Caco-2 (cell line): ENCODE measurements at regions not wholly inside any gene's neighbourhood (a gene's known extent, or its start where the extent isn't known, plus 50 kb on each side); places are given as distances from the start of the nearest gene placed in this dataset.

Experiments
- BruUV-seq: library from RNA; stranded (reverse); fragments of 400-500 nt; replicated peaks from 2 replicates; lab custom pipeline; 2021; lab: Mats Ljungman, UMichigan
- CTCF ChIA-PET: fragments of 300-600 bp; sonication (Branson Sonifier 250); formaldehyde crosslinking; loops from one replicate; lab custom pipeline; 2022; ENCODE audit warnings: antibody characterized with exemption; lab: Charles Lee
- POLR2A ChIA-PET: fragments of 300-600 bp; sonication (Branson Sonifier 250); formaldehyde crosslinking; loops from one replicate; lab custom pipeline; 2022; ENCODE audit warnings: antibody characterized with exemption; lab: Charles Lee
- DNase-seq, 2 experiments: peaks; one replicate each; pipeline versions ENCODE4 v3.0.0 to v3.0.0-alpha.2; 2020 to 2022
- H3K27me3 ChIP-seq: replicated peaks from 2 replicates; pipeline ENCODE4 v1.6.0; 2011; ENCODE audit warnings: low read length; ENCODE audit not compliant: control insufficient read depth, insufficient read depth
- H3K36me3 ChIP-seq: 2 replicates; pipeline ENCODE4 v1.5.1; 2011; ENCODE audit warnings: low read length; ENCODE audit not compliant: control insufficient read depth, insufficient read depth
- H3K4me1 ChIP-seq: fragments of 250-450 bp; sonication (Bioruptor Pico); 2 replicates; pipeline ENCODE4 v1.5.1; 2020; ENCODE audit warnings: mild to moderate bottlenecking
- H3K4me3 ChIP-seq: 2 replicates; pipeline ENCODE4 v1.5.1; 2011; ENCODE audit warnings: low read depth, mild to moderate bottlenecking, control low read depth, low read length
- H3K9me3 ChIP-seq: fragments of 250-450 bp; sonication (Bioruptor Pico); 2 replicates; pipeline ENCODE4 v1.5.1; 2020; ENCODE audit warnings: mild to moderate bottlenecking, moderate library complexity
- H3K27ac Mint-ChIP-seq: one replicate; pipeline ENCODE4 v1.8.0; 2022; ENCODE audit warnings: mixed read lengths; ENCODE audit not compliant: unreplicated experiment
- H3K27me3 Mint-ChIP-seq: one replicate; pipeline ENCODE4 v1.8.0; 2022; ENCODE audit warnings: mixed read lengths; ENCODE audit not compliant: insufficient read depth, unreplicated experiment
- H3K36me3 Mint-ChIP-seq: one replicate; pipeline ENCODE4 v1.8.0; 2022; ENCODE audit warnings: mild to moderate bottlenecking, mixed read lengths; ENCODE audit not compliant: insufficient read depth, unreplicated experiment
- H3K4me1 Mint-ChIP-seq: one replicate; pipeline ENCODE4 v1.8.0; 2022; ENCODE audit warnings: low read depth, mixed read lengths; ENCODE audit not compliant: unreplicated experiment
- H3K4me3 Mint-ChIP-seq: one replicate; pipeline ENCODE4 v1.8.0; 2022; ENCODE audit warnings: mild to moderate bottlenecking, moderate library complexity, mixed read lengths; ENCODE audit not compliant: unreplicated experiment
- H3K9me3 Mint-ChIP-seq: one replicate; pipeline ENCODE4 v1.8.0; 2022; ENCODE audit warnings: mixed read lengths; ENCODE audit not compliant: unreplicated experiment
- CTCF ChIP-seq, 2 experiments: fragments of 200-600 bp in 1 of 2; IDR thresholded peaks; 1 replicate in 1 of 2; 2 replicates in 1 of 2; pipeline versions ENCODE4 v1.5.1 to v1.8.0; 2011 to 2022; ENCODE audit warnings: antibody characterized with exemption in 1 of 2, control low read depth in 1 of 2, inconsistent platforms in 1 of 2, low read depth in 1 of 2, low read length in 1 of 2, mild to moderate bottlenecking in 1 of 2, moderate library complexity in 1 of 2; ENCODE audit not compliant: insufficient read depth in 1 of 2, severe bottlenecking in 1 of 2, unreplicated experiment in 1 of 2
- intact Hi-C: fragments of 100-400 bp; cut with micrococcal nuclease; formaldehyde crosslinking; loops from one replicate; pipeline ENCODE4 v1.10.0; 2022; ENCODE audit not compliant: unreplicated experiment

- Mint-ChIP-seq H3K4me3 (peak overlapping the region; percentile 68), H3K27me3 (no peaks in the 10 kb centered on the region), H3K27ac (peak overlapping the region; percentile 92), H3K36me3 (peaks cover 5% of the 10 kb centered on the region), H3K9me3 (no peaks in the 10 kb centered on the region), H3K4me1 (peaks cover 16% of the 10 kb centered on the region)
- CTCF ChIA-PET = interaction anchor here (0.6 to 1.2 kb wide), 2 partner anchors 53 to 62 kb away, joined by 4 to 7 read pairs; no protein-coding TSS in a partner anchor
- H3K36me3 ChIP-seq = no peaks in the 10 kb centered on the region; the same call in 1 of the 2 replicates
- TF ChIP-seq CTCF (IDR thresholded peaks at IDR 0.05; ENCODE audit: insufficient read depth in 1 of 2, low read depth in 1 of 2, low read length in 1 of 2, severe bottlenecking in 1 of 2, unreplicated experiment in 1 of 2) = no peak
- BruUV-seq = no TSS peak
- no peaks in the 10 kb centered on the region for H3K9me3 ChIP-seq
- H3K27me3 ChIP-seq = no peaks in the 10 kb centered on the region
- peaks cover 39% of the 10 kb centered on the region for H3K4me1 ChIP-seq
- POLR2A ChIA-PET = interaction anchor here (0.6 kb wide), 1 partner anchor 12 kb away, joined by 3 read pairs; no protein-coding TSS in a partner anchor
- no peak overlapping the region for H3K4me3 ChIP-seq
- DNase-seq = peak; percentile 88
- intact Hi-C loops = loop anchor here (2.0 to 5.0 kb wide), 3 partner anchors 53 to 122 kb away; partner anchors contain the start of gene LNX1
Observed at GRCh38 chr4:53644607-53645006, 53.3 kb upstream of the LNX1 start.
